ENCODE measurements at regions not wholly inside any gene's neighbourhood (a gene's known extent, or its start where the extent isn't known, plus 50 kb on each side); places are given as distances from the start of the nearest gene placed in this dataset.

DNA sequence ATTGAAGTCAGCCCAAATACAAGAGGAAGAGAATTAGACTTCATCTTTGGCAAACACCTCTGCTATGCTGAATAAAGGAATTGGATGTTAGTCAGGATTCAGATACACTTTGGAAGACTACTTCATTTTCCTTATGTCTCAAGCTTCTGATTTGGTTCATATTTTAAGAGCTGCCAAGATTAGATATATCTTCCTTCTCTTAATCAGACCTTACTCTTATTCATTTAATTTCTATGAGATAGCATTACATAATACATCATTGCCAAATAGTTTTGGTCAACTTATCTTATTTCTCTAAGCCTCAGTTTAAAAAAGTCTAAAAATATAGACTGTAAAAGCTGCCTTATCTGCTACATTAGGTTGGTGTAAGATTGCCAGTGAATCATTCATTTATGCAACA, 330.6 kb upstream of the NAV3 start:
- FAIRE-seq (no peak), ATAC-seq (no peak), DNase-seq (ENCODE audit: low read depth, low spot score) (no peak)
- intact Hi-C loops (cut with micrococcal nuclease; ENCODE audit: unreplicated experiment), result no loop called here
- Histone ChIP-seq H3K36me3 (ENCODE audit: control insufficient read depth in 2 of 2, insufficient read depth in 2 of 2, low read length in 1 of 2) (no peaks in the 10 kb centered on the region), H3K27ac (ENCODE audit: control insufficient read depth, insufficient read depth) (no peak overlapping the region), H3K4me2 (ENCODE audit: control insufficient read depth, insufficient read depth) (no peak overlapping the region), H3K4me3 (no peak overlapping the region), H3K4me1 (ENCODE audit: control insufficient read depth, insufficient read depth, low read length) (no peaks in the 10 kb centered on the region), H3K79me2 (ENCODE audit: control insufficient read depth, insufficient read depth, low read length) (no peaks in the 10 kb centered on the region), H4K20me1 (ENCODE audit: control insufficient read depth, insufficient read depth) (no peaks in the 10 kb centered on the region), H3K9ac (ENCODE audit: control insufficient read depth, insufficient read depth, low read length) (no peak overlapping the region), H2AFZ (ENCODE audit: control insufficient read depth, low read depth, low read length) (no peak overlapping the region), H3K27me3 (replicated peaks in 1 of 2; ENCODE audit: control insufficient read depth in 2 of 2, insufficient read depth in 2 of 2, low read length in 1 of 2) (no peaks in the 10 kb centered on the region), H3K9me3 (replicated peaks; ENCODE audit: control insufficient read depth, insufficient read depth, low read length) (no peaks in the 10 kb centered on the region)
- SMC1A ChIA-PET (ENCODE audit: uncharacterized antibody, unreplicated experiment), result no interaction called here
- POLR2A ChIA-PET, result no interaction called here
- CTCF ChIA-PET, result no interaction called here
- RAD21 ChIA-PET (ENCODE audit: unreplicated experiment), result no interaction called here
- in situ Hi-C loops (cut with MboI), result no loop called here
- TF ChIP-seq POLR2A (IDR thresholded peaks at IDR 0.05; ENCODE audit: low read depth, low read length), result no peak
- TF ChIP-seq ATF7 (IDR thresholded peaks at IDR 0.05; ENCODE audit: low read depth), result no peak
- TF ChIP-seq NFIC (IDR thresholded peaks at IDR 0.05; ENCODE audit: low read depth, low read length), result no peak
- no peak for TF ChIP-seq IKZF2 (IDR thresholded peaks at IDR 0.05)
- no TSS peak for BruUV-seq (replicated peaks)

DNA sequence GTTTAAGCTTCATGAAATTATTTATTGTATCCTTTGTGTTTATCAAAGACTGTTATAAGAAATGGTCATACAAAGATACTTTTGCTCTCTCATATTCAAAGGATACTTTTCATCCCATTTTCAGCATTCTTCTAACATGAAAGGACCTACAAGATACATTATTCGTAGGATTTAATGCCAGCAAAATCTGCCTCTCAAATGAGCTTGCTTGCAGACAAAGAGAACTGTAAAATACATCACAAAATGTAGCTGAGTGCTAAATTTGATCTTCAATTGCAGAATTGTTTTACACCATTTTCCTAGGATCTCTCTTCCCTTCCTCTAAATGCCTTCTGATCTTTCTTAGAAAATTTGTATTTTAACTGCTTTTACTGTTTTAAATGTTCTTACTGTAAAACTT, 333.0 kb upstream of the NAV3 start:
- no peaks in the 10 kb centered on the region for H3K79me2 ChIP-seq (ENCODE audit: control insufficient read depth, insufficient read depth, low read length)
- 0% methylated on average over 1 of the region's 1 CpG for WGBS (ENCODE audit: insufficient coverage, insufficient replicate concordance, low lambda C conversion rate, missing lambda C conversion rate)
- SMC1A ChIA-PET (ENCODE audit: uncharacterized antibody, unreplicated experiment), result interaction anchor here (0.6 to 2.0 kb wide), 3 partner anchors 11 to 448 kb away, joined by 3 to 5 read pairs (median 4); no protein-coding TSS in a partner anchor

More for the DNA sequence above, 333.0 kb upstream of the NAV3 start:
- Histone ChIP-seq H3K36me3 (ENCODE audit: control insufficient read depth in 2 of 2, insufficient read depth in 2 of 2, low read length in 1 of 2) (no peaks in the 10 kb centered on the region), H3K9ac (ENCODE audit: control insufficient read depth, insufficient read depth, low read length) (no peak overlapping the region), H3K4me1 (ENCODE audit: control insufficient read depth, insufficient read depth, low read length) (no peaks in the 10 kb centered on the region), H4K20me1 (ENCODE audit: control insufficient read depth, insufficient read depth) (no peaks in the 10 kb centered on the region), H3K9me3 (replicated peaks; ENCODE audit: control insufficient read depth, insufficient read depth, low read length) (no peaks in the 10 kb centered on the region), H2AFZ (ENCODE audit: control insufficient read depth, low read depth, low read length) (no peak overlapping the region), H3K4me3 (no peak overlapping the region), H3K4me2 (ENCODE audit: control insufficient read depth, insufficient read depth) (no peak overlapping the region), H3K27ac (ENCODE audit: control insufficient read depth, insufficient read depth) (no peak overlapping the region), H3K27me3 (replicated peaks in 1 of 2; ENCODE audit: control insufficient read depth in 2 of 2, insufficient read depth in 2 of 2, low read length in 1 of 2) (no peaks in the 10 kb centered on the region)
- no peak for FAIRE-seq
- intact Hi-C loops (cut with micrococcal nuclease; ENCODE audit: unreplicated experiment), result no loop called here
- no peak for ATAC-seq
- in situ Hi-C loops (cut with MboI), result no loop called here
- TF ChIP-seq SMAD1 (IDR thresholded peaks at IDR 0.05; ENCODE audit: low read depth, partially characterized antibody) (no peak), NR2C1 (IDR thresholded peaks at IDR 0.05) (no peak), NFYA (IDR thresholded peaks at IDR 0.05; ENCODE audit: borderline replicate concordance, low read depth, low read length) (no peak), PAX5 (IDR thresholded peaks at IDR 0.05; ENCODE audit: borderline replicate concordance, low read depth, low read length) (no peak)
- BruUV-seq (replicated peaks), result no TSS peak
- ChIA-PET CTCF (interaction anchor here (1.5 kb wide), 1 partner anchor 12 kb away, joined by 3 read pairs; no protein-coding TSS in a partner anchor), POLR2A (no interaction called here), RAD21 (ENCODE audit: unreplicated experiment) (interaction anchor here (0.6 kb wide), 1 partner anchor 69 kb away, joined by 3 read pairs; no protein-coding TSS in a partner anchor)
- DNase-seq (ENCODE audit: low read depth, low spot score), result no peak

Data from GM12878 (cell line).